A549 (cell line): ENCODE measurements at regions not wholly inside any gene's neighbourhood (a gene's known extent, or its start where the extent isn't known, plus 50 kb on each side); places are given as distances from the start of the nearest gene placed in this dataset.

ENCODE experiments used
- ATAC-seq, 2 experiments: fragments of 200-7000 bp in 1 of 2; fragments of >200 bp in 1 of 2; cut with Nextera tagmentation in 1 of 2; cut with Tn5 transposase in 1 of 2; 3 replicates each; pipeline versions ENCODE4 v1.8.0 to v1.9.1; 2018 to 2020; ENCODE audit warnings: mild to moderate bottlenecking in 1 of 2, moderate library complexity in 1 of 2
- CTCF ChIA-PET: fragments of 300-600 bp; sonication (Branson Sonifier 250); formaldehyde crosslinking; extraction: SDS; loops from one replicate; lab custom pipeline; 2021; ENCODE audit warnings: antibody characterized with exemption, inconsistent platforms; lab: Yijun Ruan, JAX
- POLR2A ChIA-PET: fragments of 350-600 bp; formaldehyde crosslinking; extraction: SDS; loops from one replicate; lab custom pipeline; 2021; ENCODE audit warnings: antibody characterized with exemption, inconsistent platforms; lab: Yijun Ruan, JAX
- DNase-seq, 2 experiments: peaks; one replicate each; pipeline versions ENCODE4 v3.0.0 to v3.0.0-alpha.2; 2011 to 2016; ENCODE audit warnings: low read depth in 1 of 2, low spot score in 1 of 2
- FAIRE-seq: peaks from 2 replicates; lab custom pipeline; 2011; peaks lifted over from hg19 to GRCh38; lab: Jason Lieb, UNC
- H3K27ac ChIP-seq, 2 experiments: fragments of >200 bp; sonication (Bioruptor Twin); formaldehyde crosslinking; 3 replicates each; pipeline ENCODE4 v1.5.1; 2016 to 2017
- H3K4me1 ChIP-seq: fragments of >200 bp; sonication (Bioruptor Twin); formaldehyde crosslinking; 3 replicates; pipeline ENCODE4 v1.6.1; 2016
- H3K4me2 ChIP-seq: fragments of >200 bp; sonication (Bioruptor Twin); formaldehyde crosslinking; 3 replicates; pipeline ENCODE4 v1.6.1; 2016
- H3K4me3 ChIP-seq: fragments of >200 bp; sonication (Bioruptor Twin); formaldehyde crosslinking; 3 replicates; pipeline ENCODE4 v1.5.1; 2016
- H3K9me3 ChIP-seq: fragments of >200 bp; sonication (Bioruptor Twin); formaldehyde crosslinking; 3 replicates; pipeline ENCODE4 v1.6.1; 2016
- BHLHE40 ChIP-seq: IDR thresholded peaks from 2 replicates; pipeline ENCODE4 v1.6.1; 2012; ENCODE audit warnings: low read depth, low read length, inconsistent platforms
- CEBPB ChIP-seq, 2 experiments: fragments of >200 bp in 1 of 2; sonication (Bioruptor Twin) in 1 of 2; formaldehyde crosslinking in 1 of 2; IDR thresholded peaks; 2 replicates each; pipeline ENCODE4 v1.6.1; 2012 to 2016
- CHD2 ChIP-seq: fragments of 150-350 bp; IDR thresholded peaks from 2 replicates; pipeline ENCODE4 v1.6.1; 2014; ENCODE audit warnings: low read length; ENCODE audit not compliant: partially characterized antibody
- CHD4 ChIP-seq: fragments of 200-600 bp; sonication (generic); IDR thresholded peaks from 2 replicates; pipeline ENCODE4 v1.6.1; 2016; ENCODE audit warnings: antibody characterized with exemption, mild to moderate bottlenecking, borderline replicate concordance
- EHF ChIP-seq: fragments of 250-450 bp; sonication (Bioruptor Pico); IDR thresholded peaks from 2 replicates; pipeline ENCODE4 v1.5.0; 2020; ENCODE audit warnings: mild to moderate bottlenecking
- EHMT2 ChIP-seq: fragments of 200-600 bp; sonication (generic); IDR thresholded peaks from 2 replicates; pipeline ENCODE4 v1.6.1; 2016; ENCODE audit warnings: antibody characterized with exemption, low read depth, mild to moderate bottlenecking, moderate library complexity
- FOSB ChIP-seq: fragments of 250-450 bp; sonication (Bioruptor Pico); IDR thresholded peaks from 2 replicates; pipeline ENCODE4 v1.5.0; 2020; ENCODE audit warnings: mild to moderate bottlenecking, moderate library complexity
- HDAC2 ChIP-seq: fragments of 200-600 bp; sonication (generic); IDR thresholded peaks from 2 replicates; pipeline ENCODE4 v1.6.1; 2016
- HEYL ChIP-seq: fragments of 250-450 bp; sonication (Bioruptor Pico); IDR thresholded peaks from 2 replicates; pipeline ENCODE4 v1.8.0; 2021; ENCODE audit warnings: mild to moderate bottlenecking, moderate library complexity
- HOXA7 ChIP-seq: fragments of 250-450 bp; sonication (Bioruptor Pico); IDR thresholded peaks from 2 replicates; pipeline ENCODE4 v1.5.0; 2020; ENCODE audit warnings: mild to moderate bottlenecking, moderate library complexity
- HOXB13 ChIP-seq: fragments of 250-450 bp; sonication (Bioruptor Pico); IDR thresholded peaks from 2 replicates; pipeline ENCODE4 v1.5.0; 2020; ENCODE audit warnings: low read depth, mild to moderate bottlenecking, moderate library complexity
- HOXB5 ChIP-seq: fragments of 250-450 bp; sonication (Bioruptor Pico); IDR thresholded peaks from 2 replicates; pipeline ENCODE4 v1.5.0; 2020; ENCODE audit warnings: mild to moderate bottlenecking, moderate library complexity
- JUN ChIP-seq, 2 experiments: fragments of >200 bp; sonication (Bioruptor Twin); formaldehyde crosslinking; IDR thresholded peaks; 2 replicates in 1 of 2; 3 replicates in 1 of 2; pipeline ENCODE4 v1.6.1; 2016 to 2017
- MAZ ChIP-seq: fragments of 150-350 bp; IDR thresholded peaks from 2 replicates; pipeline ENCODE4 v1.6.1; 2014; ENCODE audit warnings: antibody characterized with exemption, low read depth, low read length, borderline replicate concordance
- NFE2L2 ChIP-seq: fragments of 150-350 bp; conservative IDR thresholded peaks from 2 replicates; pipeline ENCODE4 v1.6.1; 2014; ENCODE audit warnings: low read length
- PHF8 ChIP-seq: fragments of 200-600 bp; sonication (generic); IDR thresholded peaks from 2 replicates; pipeline ENCODE4 v1.6.1; 2016; ENCODE audit warnings: low read depth, mild to moderate bottlenecking, antibody characterized with exemption, moderate library complexity, borderline replicate concordance
- RARB ChIP-seq: fragments of 250-450 bp; sonication (Bioruptor Pico); IDR thresholded peaks from 2 replicates; pipeline ENCODE4 v1.8.0; 2021; ENCODE audit warnings: mild to moderate bottlenecking, moderate library complexity
- RCOR1 ChIP-seq: fragments of 150-350 bp; IDR thresholded peaks from 2 replicates; pipeline ENCODE4 v1.6.1; 2014; ENCODE audit warnings: antibody characterized with exemption, low read length, low read depth
- RFX5 ChIP-seq: fragments of 450-650 bp; IDR thresholded peaks from 2 replicates; pipeline ENCODE4 v1.7.1; 2014; ENCODE audit warnings: antibody characterized with exemption, mild to moderate bottlenecking, moderate library complexity
- TFCP2L1 ChIP-seq: fragments of 250-450 bp; sonication (Bioruptor Pico); IDR thresholded peaks from 2 replicates; pipeline ENCODE4 v1.5.0; 2021; ENCODE audit warnings: mild to moderate bottlenecking
- TP53 ChIP-seq: fragments of 250-450 bp; sonication (Bioruptor Pico); IDR thresholded peaks from 2 replicates; pipeline ENCODE4 v1.5.0; 2021; ENCODE audit warnings: mild to moderate bottlenecking, moderate library complexity
- ZFP36 ChIP-seq: fragments of 450-650 bp; IDR thresholded peaks from 2 replicates; pipeline ENCODE4 v1.6.1; 2014; ENCODE audit warnings: borderline replicate concordance; ENCODE audit not compliant: partially characterized antibody
- WGBS: methylation state at CpG from one replicate; pipeline ENCODE4 v1.1.6; 2017; ENCODE audit errors: missing lambda C conversion rate; 5-methylcytosine and 5-hydroxymethylcytosine counted together
- TF ChIP-seq, protein P1 (sequence below): fragments of 250-450 bp; sonication (Bioruptor Pico); IDR thresholded peaks from 2 replicates; pipeline ENCODE4 v1.5.0; 2020; ENCODE audit warnings: low read depth, mild to moderate bottlenecking, moderate library complexity
- TF ChIP-seq, protein P2 (sequence below): fragments of >200 bp; sonication (Bioruptor Twin); formaldehyde crosslinking; IDR thresholded peaks from 2 replicates; pipeline ENCODE4 v1.6.1; 2016
- TF ChIP-seq, protein P3 (sequence below): fragments of 200-600 bp; sonication (generic); IDR thresholded peaks from 2 replicates; pipeline ENCODE4 v1.6.1; 2016; ENCODE audit warnings: antibody characterized with exemption, mild to moderate bottlenecking, moderate library complexity

- TF ChIP-seq TFCP2L1: no peak
- TF ChIP-seq, protein P1, sequence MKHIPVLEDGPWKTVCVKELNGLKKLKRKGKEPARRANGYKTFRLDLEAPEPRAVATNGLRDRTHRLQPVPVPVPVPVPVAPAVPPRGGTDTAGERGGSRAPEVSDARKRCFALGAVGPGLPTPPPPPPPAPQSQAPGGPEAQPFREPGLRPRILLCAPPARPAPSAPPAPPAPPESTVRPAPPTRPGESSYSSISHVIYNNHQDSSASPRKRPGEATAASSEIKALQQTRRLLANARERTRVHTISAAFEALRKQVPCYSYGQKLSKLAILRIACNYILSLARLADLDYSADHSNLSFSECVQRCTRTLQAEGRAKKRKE (CRISPR knock-in tag): no peak
- TF ChIP-seq HOXB5 (CRISPR knock-in tag): no peak
Observed at GRCh38 chr22:49645257-49645656, 182.4 kb downstream of the BRD1 start (continued).

DNA sequence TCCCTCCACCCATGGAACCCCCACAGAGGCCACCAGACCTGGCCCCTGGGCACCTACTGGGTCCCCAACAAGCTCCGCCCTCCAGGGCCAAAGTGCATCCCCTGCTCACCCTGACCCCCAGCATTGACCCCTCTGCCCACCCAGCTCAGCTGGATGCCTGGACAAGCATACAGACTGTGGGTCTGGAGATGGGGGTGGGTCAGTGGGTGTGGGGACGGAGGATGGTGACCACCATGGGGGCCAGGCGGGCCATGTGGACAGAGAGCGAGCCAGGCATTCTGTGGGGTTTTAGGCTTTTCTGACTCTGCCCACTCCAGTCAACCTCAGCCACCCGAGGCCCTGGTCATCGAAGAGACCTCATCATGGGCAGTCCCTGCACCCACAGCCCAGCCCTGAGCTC lies 183.7 kb downstream of the BRD1 start:
- POLR2A ChIA-PET: no interaction called here
- FAIRE-seq: no peak
- H3K4me2 ChIP-seq: no peak overlapping the region

GRCh38 chr22:49643466-49643865 lies 184.2 kb downstream of the BRD1 start:
- ChIA-PET POLR2A (no interaction called here), CTCF (interaction anchor here (1.0 to 1.1 kb wide), 2 partner anchors 10 to 11 kb away, joined by 4 read pairs; no protein-coding TSS in a partner anchor)
- Histone ChIP-seq H3K4me3 (no peak overlapping the region), H3K4me2 (no peak overlapping the region), H3K27ac (no peak overlapping the region), H3K9me3 (no peaks in the 10 kb centered on the region), H3K4me1 (no peaks in the 10 kb centered on the region)
- DNase-seq (no peak), FAIRE-seq (no peak), ATAC-seq (no peak)
- TF ChIP-seq PHF8: no peak
- TF ChIP-seq FOSB: no peak
- TF ChIP-seq RCOR1: no peak
- TF ChIP-seq, protein P1 (CRISPR knock-in tag): no peak
- TF ChIP-seq CHD4: no peak
- WGBS: 61% methylated on average over 13 of the region's 16 CpGs

More for the DNA sequence above, 183.7 kb downstream of the BRD1 start:
- Histone ChIP-seq H3K4me1 (no peaks in the 10 kb centered on the region), H3K4me3 (no peak overlapping the region), H3K9me3 (no peaks in the 10 kb centered on the region), H3K27ac (no peak overlapping the region)
- no peak for ATAC-seq
- TF ChIP-seq HEYL (CRISPR knock-in tag): no peak
- no peak for TF ChIP-seq RFX5
- no peak for TF ChIP-seq ZFP36
- no peak for TF ChIP-seq MAZ
- TF ChIP-seq HDAC2: no peak
- no peak for TF ChIP-seq BHLHE40
- TF ChIP-seq PHF8: no peak
- TF ChIP-seq EHMT2: no peak
- no peak for TF ChIP-seq NFE2L2
- no peak for DNase-seq
- 22% methylated on average over 3 of the region's 6 CpGs for WGBS
- CTCF ChIA-PET: interaction anchor here (1.0 to 1.1 kb wide), 2 partner anchors 10 to 11 kb away, joined by 4 read pairs; no protein-coding TSS in a partner anchor

DNA sequence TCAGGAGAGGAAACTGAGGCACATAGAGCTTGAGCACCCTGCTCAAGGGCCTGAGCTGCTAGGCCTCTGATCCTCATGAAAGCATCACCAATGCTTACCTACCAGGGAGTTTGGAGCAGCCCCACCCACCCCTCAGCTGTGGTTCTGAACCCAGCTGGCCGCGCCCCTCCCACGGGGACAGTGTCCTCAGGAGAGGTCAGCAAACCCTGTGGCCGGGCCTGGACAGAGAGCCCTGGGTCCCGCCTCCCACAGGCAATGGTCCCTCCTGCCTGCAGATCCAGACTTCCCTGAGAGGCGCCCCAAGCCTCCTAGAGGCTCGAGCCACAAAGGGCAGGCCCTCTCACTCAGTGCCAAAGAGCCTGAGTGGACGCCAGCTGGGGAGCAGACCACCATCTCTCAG lies 184.9 kb downstream of the BRD1 start:
- DNase-seq (no peak), FAIRE-seq (no peak), ATAC-seq (no peak)
- Histone ChIP-seq H3K4me3 (no peak overlapping the region), H3K27ac (no peak overlapping the region), H3K9me3 (no peaks in the 10 kb centered on the region), H3K4me1 (no peaks in the 10 kb centered on the region), H3K4me2 (no peak overlapping the region)
- no peak for TF ChIP-seq EHMT2
- TF ChIP-seq CEBPB (IDR thresholded peaks at IDR 0.05): no peak
- TF ChIP-seq CHD2: no peak
- ChIA-PET CTCF (interaction anchor here (1.0 kb wide), 2 partner anchors 9 to 10 kb away, joined by 3 to 4 read pairs; no protein-coding TSS in a partner anchor), POLR2A (interaction anchor here (0.6 kb wide), 1 partner anchor 1197 kb away, joined by 5 read pairs; no protein-coding TSS in a partner anchor)
- 21% methylated on average over 3 of the region's 8 CpGs for WGBS

DNA sequence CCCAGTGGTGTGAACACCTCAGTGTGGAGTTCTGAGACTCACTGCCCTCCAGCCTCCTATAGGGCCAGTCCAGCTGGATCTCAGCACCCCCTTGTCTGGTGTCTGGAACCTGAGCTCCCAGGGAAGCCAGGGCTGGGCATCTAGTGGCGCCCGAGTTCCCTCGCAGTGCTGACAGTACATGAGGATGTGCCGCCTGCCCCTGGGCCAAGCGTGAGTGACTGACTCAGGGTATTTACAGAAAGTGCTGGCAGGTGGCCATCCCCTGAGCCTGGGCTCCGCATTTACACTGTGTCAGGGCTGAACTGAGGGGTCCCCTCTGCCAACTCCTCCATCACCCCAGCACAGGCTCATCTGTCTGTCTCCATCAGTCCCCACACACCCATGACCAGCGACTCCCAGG lies 185.3 kb downstream of the BRD1 start:
- H3K4me2 ChIP-seq: no peak overlapping the region
- no peaks in the 10 kb centered on the region for H3K9me3 ChIP-seq
- no peak overlapping the region for H3K4me3 ChIP-seq
- WGBS: 20% methylated on average over 1 of the region's 7 CpGs
- H3K4me1 ChIP-seq: no peaks in the 10 kb centered on the region
- ATAC-seq (no peak), FAIRE-seq (no peak), DNase-seq (no peak)
- no peak overlapping the region for H3K27ac ChIP-seq
- ChIA-PET CTCF (interaction anchor here (1.0 kb wide), 2 partner anchors 10 to 15 kb away, joined by 3 read pairs; no protein-coding TSS in a partner anchor), POLR2A (interaction anchor here (0.6 kb wide), 1 partner anchor 1196 kb away, joined by 5 read pairs; no protein-coding TSS in a partner anchor)
- TF ChIP-seq, protein P2, sequence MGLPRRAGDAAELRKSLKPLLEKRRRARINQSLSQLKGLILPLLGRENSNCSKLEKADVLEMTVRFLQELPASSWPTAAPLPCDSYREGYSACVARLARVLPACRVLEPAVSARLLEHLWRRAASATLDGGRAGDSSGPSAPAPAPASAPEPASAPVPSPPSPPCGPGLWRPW: no peak
- TF ChIP-seq, protein P3, sequence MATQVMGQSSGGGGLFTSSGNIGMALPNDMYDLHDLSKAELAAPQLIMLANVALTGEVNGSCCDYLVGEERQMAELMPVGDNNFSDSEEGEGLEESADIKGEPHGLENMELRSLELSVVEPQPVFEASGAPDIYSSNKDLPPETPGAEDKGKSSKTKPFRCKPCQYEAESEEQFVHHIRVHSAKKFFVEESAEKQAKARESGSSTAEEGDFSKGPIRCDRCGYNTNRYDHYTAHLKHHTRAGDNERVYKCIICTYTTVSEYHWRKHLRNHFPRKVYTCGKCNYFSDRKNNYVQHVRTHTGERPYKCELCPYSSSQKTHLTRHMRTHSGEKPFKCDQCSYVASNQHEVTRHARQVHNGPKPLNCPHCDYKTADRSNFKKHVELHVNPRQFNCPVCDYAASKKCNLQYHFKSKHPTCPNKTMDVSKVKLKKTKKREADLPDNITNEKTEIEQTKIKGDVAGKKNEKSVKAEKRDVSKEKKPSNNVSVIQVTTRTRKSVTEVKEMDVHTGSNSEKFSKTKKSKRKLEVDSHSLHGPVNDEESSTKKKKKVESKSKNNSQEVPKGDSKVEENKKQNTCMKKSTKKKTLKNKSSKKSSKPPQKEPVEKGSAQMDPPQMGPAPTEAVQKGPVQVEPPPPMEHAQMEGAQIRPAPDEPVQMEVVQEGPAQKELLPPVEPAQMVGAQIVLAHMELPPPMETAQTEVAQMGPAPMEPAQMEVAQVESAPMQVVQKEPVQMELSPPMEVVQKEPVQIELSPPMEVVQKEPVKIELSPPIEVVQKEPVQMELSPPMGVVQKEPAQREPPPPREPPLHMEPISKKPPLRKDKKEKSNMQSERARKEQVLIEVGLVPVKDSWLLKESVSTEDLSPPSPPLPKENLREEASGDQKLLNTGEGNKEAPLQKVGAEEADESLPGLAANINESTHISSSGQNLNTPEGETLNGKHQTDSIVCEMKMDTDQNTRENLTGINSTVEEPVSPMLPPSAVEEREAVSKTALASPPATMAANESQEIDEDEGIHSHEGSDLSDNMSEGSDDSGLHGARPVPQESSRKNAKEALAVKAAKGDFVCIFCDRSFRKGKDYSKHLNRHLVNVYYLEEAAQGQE: no peak
- TF ChIP-seq HOXB13 (CRISPR knock-in tag) (no peak), EHF (CRISPR knock-in tag) (no peak), JUN (IDR thresholded peaks at IDR 0.05) (no peak), TP53 (no peak), RARB (CRISPR knock-in tag) (no peak), HOXA7 (CRISPR knock-in tag) (no peak), RFX5 (no peak)
